CD14-positive monocyte (primary cell): ENCODE measurements at regions not wholly inside any gene's neighbourhood (a gene's known extent, or its start where the extent isn't known, plus 50 kb on each side); places are given as distances from the start of the nearest gene placed in this dataset.

Source experiments
- DNase-seq, 3 donors: peaks; one replicate each; pipeline ENCODE4 v3.0.0-alpha.2; 2011 to 2022
- H2AFZ ChIP-seq: 2 replicates; pipeline ENCODE4 v1.6.0; 2012; ENCODE audit warnings: mild to moderate bottlenecking, low read depth, low read length, inconsistent platforms; ENCODE audit not compliant: insufficient read depth, poor library complexity, severe bottlenecking
- H3K27ac ChIP-seq, 2 donors: 1 replicate in 1 of 2; 2 replicates in 1 of 2; pipeline ENCODE4 v1.5.1; 2012 to 2013; ENCODE audit warnings: low read length in 2 of 2, control low read depth in 1 of 2, inconsistent platforms in 1 of 2, low read depth in 1 of 2, mild to moderate bottlenecking in 1 of 2
- H3K27me3 ChIP-seq, 2 donors: one replicate each; pipeline versions ENCODE4 v1.6.0 to v1.6.1; 2011 to 2013; ENCODE audit warnings: low read length in 2 of 2; ENCODE audit not compliant: control insufficient read depth in 2 of 2, insufficient read depth in 2 of 2
- H3K36me3 ChIP-seq, 2 donors: replicated peaks in 1 of 2; 1 replicate in 1 of 2; 2 replicates in 1 of 2; pipeline versions ENCODE4 v1.5.1 to v1.6.1; 2012 to 2013; ENCODE audit warnings: low read length in 2 of 2, control low read depth in 1 of 2, inconsistent platforms in 1 of 2, mild to moderate bottlenecking in 1 of 2; ENCODE audit not compliant: insufficient read depth in 2 of 2, control insufficient read depth in 1 of 2
- H3K4me1 ChIP-seq, 2 donors: 1 replicate in 1 of 2; 2 replicates in 1 of 2; pipeline versions ENCODE4 v1.5.1 to v1.6.1; 2012 to 2013; ENCODE audit warnings: low read length in 2 of 2, control low read depth in 1 of 2, inconsistent platforms in 1 of 2, mild to moderate bottlenecking in 1 of 2, moderate library complexity in 1 of 2; ENCODE audit not compliant: insufficient read depth in 2 of 2, control insufficient read depth in 1 of 2
- H3K4me2 ChIP-seq: replicated peaks from 2 replicates; pipeline ENCODE3; 2012; ENCODE audit warnings: low read length, moderate library complexity, mild to moderate bottlenecking; ENCODE audit not compliant: poor library complexity, severe bottlenecking; ENCODE audit errors: extremely low read depth
- H3K4me3 ChIP-seq, 3 experiments: fragments of 200-600 bp in 1 of 3; sonication (generic) in 1 of 3; replicated peaks in 1 of 3; 1 replicate in 2 of 3; 2 replicates in 1 of 3; pipeline ENCODE4 v1.5.1; 2011 to 2013; ENCODE audit warnings: low read length in 3 of 3, mild to moderate bottlenecking in 3 of 3, control low read depth in 2 of 3, low read depth in 2 of 3, inconsistent platforms in 1 of 3, moderate library complexity in 1 of 3
- H3K79me2 ChIP-seq: 2 replicates; pipeline ENCODE4 v1.6.0; 2012; ENCODE audit warnings: mild to moderate bottlenecking, control low read depth, inconsistent platforms, low read length, moderate library complexity; ENCODE audit not compliant: insufficient read depth
- H3K9ac ChIP-seq: 2 replicates; pipeline ENCODE4 v1.6.0; 2017; ENCODE audit warnings: low read length, mild to moderate bottlenecking; ENCODE audit not compliant: insufficient read depth, poor library complexity, severe bottlenecking
- H3K9me3 ChIP-seq, 2 donors: replicated peaks in 1 of 2; 1 replicate in 1 of 2; 2 replicates in 1 of 2; pipeline versions ENCODE4 v1.5.1 to v1.6.1; 2012 to 2013; ENCODE audit warnings: low read length in 2 of 2, control low read depth in 1 of 2; ENCODE audit not compliant: control insufficient read depth in 1 of 2, insufficient read depth in 1 of 2
- H4K20me1 ChIP-seq: 2 replicates; pipeline ENCODE4 v1.6.0; 2012; ENCODE audit warnings: mild to moderate bottlenecking, low read length, control low read depth, moderate library complexity; ENCODE audit not compliant: insufficient read depth
- H3K27ac Mint-ChIP-seq, 7 donors: one replicate each; pipeline ENCODE4 v1.8.0; 2020; ENCODE audit warnings: mild to moderate bottlenecking in 7 of 7, mixed read lengths in 7 of 7, moderate library complexity in 6 of 7, inconsistent platforms in 2 of 7
- H3K27me3 Mint-ChIP-seq, 3 donors: one replicate each; pipeline ENCODE4 v1.8.0; 2021 to 2022; ENCODE audit warnings: low read depth in 3 of 3, mild to moderate bottlenecking in 3 of 3, mixed read lengths in 3 of 3, moderate library complexity in 3 of 3, inconsistent platforms in 1 of 3
- H3K36me3 Mint-ChIP-seq, 2 donors: one replicate each; pipeline ENCODE4 v1.8.0; 2020; ENCODE audit warnings: mixed read lengths in 2 of 2, inconsistent platforms in 1 of 2, mild to moderate bottlenecking in 1 of 2
- H3K4me1 Mint-ChIP-seq: one replicate; pipeline ENCODE4 v1.8.0; 2020; ENCODE audit warnings: mild to moderate bottlenecking, mixed read lengths
- H3K4me3 Mint-ChIP-seq, 2 donors: one replicate each; pipeline ENCODE4 v1.8.0; 2020; ENCODE audit warnings: mild to moderate bottlenecking in 2 of 2, mixed read lengths in 2 of 2, moderate library complexity in 1 of 2
- H3K9me3 Mint-ChIP-seq, 7 donors: one replicate each; pipeline ENCODE4 v1.8.0; 2020 to 2022; ENCODE audit warnings: mixed read lengths in 7 of 7, mild to moderate bottlenecking in 6 of 7, moderate library complexity in 6 of 7, inconsistent platforms in 2 of 7
- WGBS: methylation state at CpG from one replicate; pipeline ENCODE4 v1.1.5; 2013; ENCODE audit warnings: missing lambda C conversion rate; ENCODE audit not compliant: insufficient coverage; 5-methylcytosine and 5-hydroxymethylcytosine counted together
- intact Hi-C, 2 donors: fragments of 100-400 bp; cut with micrococcal nuclease; formaldehyde crosslinking; loops; one replicate each; pipeline versions ENCODE4 v1.15.0 to v1.15.1; 2023
- TF ChIP-seq, protein P1 (sequence below): fragments of 200-600 bp; IDR thresholded peaks from one replicate; pipeline ENCODE4 v1.8.0; 2022; ENCODE audit warnings: antibody characterized with exemption, mild to moderate bottlenecking

- no peaks in the 10 kb centered on the region for H3K36me3 ChIP-seq
- peak in 2 of 3 donors; percentile 19 to 57 for DNase-seq
- H3K9me3 ChIP-seq: no peaks in the 10 kb centered on the region
- H3K27ac Mint-ChIP-seq: peak overlapping the region; percentile 83 to 95 (median 92)
- intact Hi-C loops: no loop called here
- no peak overlapping the region for H3K4me3 Mint-ChIP-seq
- H3K36me3 Mint-ChIP-seq: peaks cover 2 to 3% of the 10 kb centered on the region in 2 donors
- peaks cover 66% of the 10 kb centered on the region for H3K4me1 Mint-ChIP-seq
- TF ChIP-seq, protein P1, sequence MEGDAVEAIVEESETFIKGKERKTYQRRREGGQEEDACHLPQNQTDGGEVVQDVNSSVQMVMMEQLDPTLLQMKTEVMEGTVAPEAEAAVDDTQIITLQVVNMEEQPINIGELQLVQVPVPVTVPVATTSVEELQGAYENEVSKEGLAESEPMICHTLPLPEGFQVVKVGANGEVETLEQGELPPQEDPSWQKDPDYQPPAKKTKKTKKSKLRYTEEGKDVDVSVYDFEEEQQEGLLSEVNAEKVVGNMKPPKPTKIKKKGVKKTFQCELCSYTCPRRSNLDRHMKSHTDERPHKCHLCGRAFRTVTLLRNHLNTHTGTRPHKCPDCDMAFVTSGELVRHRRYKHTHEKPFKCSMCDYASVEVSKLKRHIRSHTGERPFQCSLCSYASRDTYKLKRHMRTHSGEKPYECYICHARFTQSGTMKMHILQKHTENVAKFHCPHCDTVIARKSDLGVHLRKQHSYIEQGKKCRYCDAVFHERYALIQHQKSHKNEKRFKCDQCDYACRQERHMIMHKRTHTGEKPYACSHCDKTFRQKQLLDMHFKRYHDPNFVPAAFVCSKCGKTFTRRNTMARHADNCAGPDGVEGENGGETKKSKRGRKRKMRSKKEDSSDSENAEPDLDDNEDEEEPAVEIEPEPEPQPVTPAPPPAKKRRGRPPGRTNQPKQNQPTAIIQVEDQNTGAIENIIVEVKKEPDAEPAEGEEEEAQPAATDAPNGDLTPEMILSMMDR: no peak
- H3K9me3 Mint-ChIP-seq: no peaks in the 10 kb centered on the region
- no peak overlapping the region for H2AFZ ChIP-seq
- H3K79me2 ChIP-seq: no peaks in the 10 kb centered on the region
- H3K27me3 ChIP-seq: no peaks in the 10 kb centered on the region
- no peak overlapping the region for H3K4me3 ChIP-seq
- H3K4me1 ChIP-seq: peaks cover 55 to 66% of the 10 kb centered on the region in 2 donors
- H3K4me2 ChIP-seq: peak overlapping the region; percentile 6
- H4K20me1 ChIP-seq: no peaks in the 10 kb centered on the region
- peaks cover 0 to 2% (median 0%) of the 10 kb centered on the region in 3 donors for H3K27me3 Mint-ChIP-seq
- no peak overlapping the region for H3K9ac ChIP-seq
- peak overlapping the region in 1 of 2 donors; percentile 91 for H3K27ac ChIP-seq
These were observed 136.9 kb upstream of the SAMSN1 start for GRCh38 chr21:14683063-14683462.

GRCh38 chr21:14678973-14679574, 133.0 kb upstream of the SAMSN1 start:
- H3K27ac Mint-ChIP-seq: no peak overlapping the region
- no peak for DNase-seq
- WGBS: no CpG with 5 or more reads among the region's 3 CpGs

More at GRCh38 chr21:14678973-14679574, 133.0 kb upstream of the SAMSN1 start:
- Histone ChIP-seq H3K27ac (no peak overlapping the region), H2AFZ (no peak overlapping the region), H3K4me2 (no peak overlapping the region), H3K79me2 (no peaks in the 10 kb centered on the region), H4K20me1 (no peaks in the 10 kb centered on the region), H3K27me3 (no peaks in the 10 kb centered on the region), H3K9ac (no peak overlapping the region), H3K36me3 (no peaks in the 10 kb centered on the region), H3K4me1 (peaks cover 44 to 57% of the 10 kb centered on the region in 2 donors), H3K4me3 (no peak overlapping the region), H3K9me3 (no peaks in the 10 kb centered on the region)
- TF ChIP-seq, protein P1: no peak
- H3K4me1 Mint-ChIP-seq: peaks cover 55% of the 10 kb centered on the region
- peaks cover 0 to 2% (median 1%) of the 10 kb centered on the region in 3 donors for H3K27me3 Mint-ChIP-seq
- no peaks in the 10 kb centered on the region for H3K9me3 Mint-ChIP-seq
- no peaks in the 10 kb centered on the region for H3K36me3 Mint-ChIP-seq
- intact Hi-C loops: no loop called here
- H3K4me3 Mint-ChIP-seq: no peak overlapping the region
